ENCODE measurements at regions not wholly inside any gene's neighbourhood (a gene's known extent, or its start where the extent isn't known, plus 50 kb on each side); places are given as distances from the start of the nearest gene placed in this dataset.

GRCh38 chr10:117751259-117751658 is 208.7 kb downstream of the EMX2 start:
- intact Hi-C loops (cut with DNase I; ENCODE audit: low total_unique reads), result no loop called here
- DNase-seq (no peak), ATAC-seq (no peak)
- no peak overlapping the region for H3K4me3 ChIP-seq
- in situ Hi-C loops (cut with MboI; ENCODE audit: low sequenced_read_pairs in 4 of 4), result no loop called here
- no peaks in the 10 kb centered on the region for H3K9me3 ChIP-seq
- no peaks in the 10 kb centered on the region for H3K4me1 ChIP-seq
- H3K27ac ChIP-seq, result no peak overlapping the region
- no peak for TF ChIP-seq POLR2A (IDR thresholded peaks at IDR 0.05)
- no peak for TF ChIP-seq CTCF (IDR thresholded peaks at IDR 0.05 in 4 of 5, conservative IDR thresholded peaks at IDR 0.05 in 1 of 5)
- no peaks in the 10 kb centered on the region for H3K27me3 ChIP-seq
- H3K36me3 ChIP-seq, result no peaks in the 10 kb centered on the region

- no peak overlapping the region for H3K4me3 ChIP-seq
- H3K27me3 ChIP-seq, result no peaks in the 10 kb centered on the region
- intact Hi-C loops (cut with DNase I; ENCODE audit: low total_unique reads), result no loop called here
- no peak for TF ChIP-seq CTCF (IDR thresholded peaks at IDR 0.05 in 4 of 5, conservative IDR thresholded peaks at IDR 0.05 in 1 of 5)
- no peak for TF ChIP-seq POLR2A (IDR thresholded peaks at IDR 0.05)
- DNase-seq (no peak), ATAC-seq (no peak)
- H3K27ac ChIP-seq, result no peak overlapping the region
- in situ Hi-C loops (cut with MboI; ENCODE audit: low sequenced_read_pairs in 4 of 4), result no loop called here
- no peaks in the 10 kb centered on the region for H3K4me1 ChIP-seq
- no peaks in the 10 kb centered on the region for H3K36me3 ChIP-seq
- H3K9me3 ChIP-seq, result no peaks in the 10 kb centered on the region
Observed at GRCh38 chr10:117752103-117752502, 209.6 kb downstream of the EMX2 start.

GRCh38 chr10:117754770-117755658 is 212.5 kb downstream of the EMX2 start:
- Histone ChIP-seq H3K27ac (no peak overlapping the region), H3K4me1 (no peaks in the 10 kb centered on the region), H3K27me3 (no peaks in the 10 kb centered on the region), H3K9me3 (no peaks in the 10 kb centered on the region), H3K36me3 (no peaks in the 10 kb centered on the region), H3K4me3 (no peak overlapping the region)
- no peak for ATAC-seq
- intact Hi-C loops (cut with DNase I; ENCODE audit: low total_unique reads), result no loop called here
- TF ChIP-seq POLR2A (IDR thresholded peaks at IDR 0.05), result no peak
- TF ChIP-seq CTCF (IDR thresholded peaks at IDR 0.05 in 4 of 5, conservative IDR thresholded peaks at IDR 0.05 in 1 of 5), result no peak
- in situ Hi-C loops (cut with MboI; ENCODE audit: low sequenced_read_pairs in 4 of 4), result no loop called here
- DNase-seq, result no peak

- DNase-seq (no peak), ATAC-seq (no peak)
- Histone ChIP-seq H3K27me3 (no peaks in the 10 kb centered on the region), H3K4me1 (no peaks in the 10 kb centered on the region), H3K9me3 (no peaks in the 10 kb centered on the region), H3K36me3 (no peaks in the 10 kb centered on the region), H3K27ac (no peak overlapping the region), H3K4me3 (no peak overlapping the region)
- in situ Hi-C loops (cut with MboI; ENCODE audit: low sequenced_read_pairs in 4 of 4) (no loop called here), intact Hi-C loops (cut with DNase I; ENCODE audit: low total_unique reads) (no loop called here)
- no peak for TF ChIP-seq CTCF (IDR thresholded peaks at IDR 0.05 in 4 of 5, conservative IDR thresholded peaks at IDR 0.05 in 1 of 5)
- TF ChIP-seq POLR2A (IDR thresholded peaks at IDR 0.05), result no peak
Observed at GRCh38 chr10:117755659-117756014, 213.1 kb downstream of the EMX2 start.

Data from gastrocnemius medialis (tissue), 4 donors.